Endodermal cell (in vitro differentiated cells): ENCODE measurements at regions not wholly inside any gene's neighbourhood (a gene's known extent, or its start where the extent isn't known, plus 50 kb on each side); places are given as distances from the start of the nearest gene placed in this dataset.
A peak's percentile ranks its signal among the peaks of the same experiment; 100 is the strongest.
"Not testable (repeated sequence)": the region's sequence is repeated elsewhere in the genome, so short reads cannot be mapped to it uniquely, and the experiment has no call there.

Experiments
- DNase-seq: peaks from one replicate; pipeline ENCODE4 v3.0.0-alpha.2; 2017
- H3K27ac ChIP-seq: 2 replicates; pipeline ENCODE4 v1.5.1; 2013; ENCODE audit warnings: mild to moderate bottlenecking, low read depth, low read length, moderate library complexity
- H3K27me3 ChIP-seq: 2 replicates; pipeline ENCODE4 v1.6.1; 2013; ENCODE audit warnings: mild to moderate bottlenecking, low read length, moderate library complexity; ENCODE audit not compliant: insufficient read depth, control insufficient read depth, poor library complexity, severe bottlenecking
- H3K36me3 ChIP-seq: 2 replicates; pipeline ENCODE4 v1.7.0; 2013; ENCODE audit warnings: mild to moderate bottlenecking, low read length, moderate library complexity; ENCODE audit not compliant: control insufficient read depth, insufficient read depth
- H3K4me1 ChIP-seq: one replicate; pipeline ENCODE4 v1.7.0; 2013; ENCODE audit warnings: low read length; ENCODE audit not compliant: control insufficient read depth, insufficient read depth
- H3K4me3 ChIP-seq: 2 replicates; pipeline ENCODE4 v1.5.1; 2013; ENCODE audit warnings: mild to moderate bottlenecking, low read length, moderate library complexity
- H3K9ac ChIP-seq: 2 replicates; pipeline ENCODE4 v1.6.1; 2013; ENCODE audit warnings: mild to moderate bottlenecking, low read length, moderate library complexity; ENCODE audit not compliant: poor library complexity, severe bottlenecking; ENCODE audit errors: extremely low read depth
- H3K9me3 ChIP-seq: 2 replicates; pipeline ENCODE4 v1.6.1; 2013; ENCODE audit warnings: mild to moderate bottlenecking, low read length, moderate library complexity; ENCODE audit not compliant: control insufficient read depth
- H3K27ac Mint-ChIP-seq: 2 replicates; pipeline ENCODE4 v1.8.0; 2020; ENCODE audit warnings: mixed read lengths
- H3K27me3 Mint-ChIP-seq: 2 replicates; pipeline ENCODE4 v1.8.0; 2021; ENCODE audit warnings: mild to moderate bottlenecking, mixed read lengths; ENCODE audit not compliant: insufficient read depth
- H3K36me3 Mint-ChIP-seq: 2 replicates; pipeline ENCODE4 v1.8.0; 2020; ENCODE audit warnings: low read depth, mixed read lengths
- H3K4me1 Mint-ChIP-seq: 2 replicates; pipeline ENCODE4 v1.8.0; 2020; ENCODE audit warnings: mixed read lengths
- H3K4me3 Mint-ChIP-seq: 2 replicates; pipeline ENCODE4 v1.8.0; 2020; ENCODE audit warnings: mild to moderate bottlenecking, moderate library complexity, mixed read lengths
- H3K9me3 Mint-ChIP-seq: 2 replicates; pipeline ENCODE4 v1.8.0; 2020; ENCODE audit warnings: mild to moderate bottlenecking, mixed read lengths
- WGBS, 2 experiments: methylation state at CpG; one replicate each; pipeline versions ENCODE4 v1.1.5 to v1.1.7; 2013; ENCODE audit warnings: missing lambda C conversion rate in 2 of 2, mixed read lengths in 1 of 2; ENCODE audit not compliant: insufficient coverage in 1 of 2, insufficient read length in 1 of 2; 5-methylcytosine and 5-hydroxymethylcytosine counted together
- TF ChIP-seq, protein P1 (sequence below): fragments of 200-600 bp; sonication (generic); conservative IDR thresholded peaks from 2 replicates; pipeline ENCODE4 v1.5.0; 2021; ENCODE audit warnings: antibody characterized with exemption, mild to moderate bottlenecking

- Histone ChIP-seq H3K4me3 (no peak overlapping the region), H3K27me3 (no peaks in the 10 kb centered on the region), H3K9ac (no peak overlapping the region), H3K4me1 (peaks cover 8% of the 10 kb centered on the region), H3K27ac (peak overlapping the region; percentile 29), H3K36me3 (no peaks in the 10 kb centered on the region), H3K9me3 (no peaks in the 10 kb centered on the region)
- Mint-ChIP-seq H3K4me1 (peaks cover 20% of the 10 kb centered on the region), H3K36me3 (no peaks in the 10 kb centered on the region), H3K27ac (no peak overlapping the region), H3K9me3 (no peaks in the 10 kb centered on the region), H3K27me3 (no peaks in the 10 kb centered on the region), H3K4me3 (no peak overlapping the region)
- WGBS, 2 experiments, result 60 to 89% methylated on average over 2 to 3 of the region's 3 CpGs
- TF ChIP-seq, protein P1, sequence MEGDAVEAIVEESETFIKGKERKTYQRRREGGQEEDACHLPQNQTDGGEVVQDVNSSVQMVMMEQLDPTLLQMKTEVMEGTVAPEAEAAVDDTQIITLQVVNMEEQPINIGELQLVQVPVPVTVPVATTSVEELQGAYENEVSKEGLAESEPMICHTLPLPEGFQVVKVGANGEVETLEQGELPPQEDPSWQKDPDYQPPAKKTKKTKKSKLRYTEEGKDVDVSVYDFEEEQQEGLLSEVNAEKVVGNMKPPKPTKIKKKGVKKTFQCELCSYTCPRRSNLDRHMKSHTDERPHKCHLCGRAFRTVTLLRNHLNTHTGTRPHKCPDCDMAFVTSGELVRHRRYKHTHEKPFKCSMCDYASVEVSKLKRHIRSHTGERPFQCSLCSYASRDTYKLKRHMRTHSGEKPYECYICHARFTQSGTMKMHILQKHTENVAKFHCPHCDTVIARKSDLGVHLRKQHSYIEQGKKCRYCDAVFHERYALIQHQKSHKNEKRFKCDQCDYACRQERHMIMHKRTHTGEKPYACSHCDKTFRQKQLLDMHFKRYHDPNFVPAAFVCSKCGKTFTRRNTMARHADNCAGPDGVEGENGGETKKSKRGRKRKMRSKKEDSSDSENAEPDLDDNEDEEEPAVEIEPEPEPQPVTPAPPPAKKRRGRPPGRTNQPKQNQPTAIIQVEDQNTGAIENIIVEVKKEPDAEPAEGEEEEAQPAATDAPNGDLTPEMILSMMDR, result no peak
- DNase-seq, result no peak
Observed at GRCh38 chr1:95780836-95781235, 546.8 kb downstream of the RWDD3 start.

- peaks cover 7% of the 10 kb centered on the region for H3K36me3 Mint-ChIP-seq
Observed at GRCh38 chr1:95790136-95790535, 556.1 kb downstream of the RWDD3 start.

DNA sequence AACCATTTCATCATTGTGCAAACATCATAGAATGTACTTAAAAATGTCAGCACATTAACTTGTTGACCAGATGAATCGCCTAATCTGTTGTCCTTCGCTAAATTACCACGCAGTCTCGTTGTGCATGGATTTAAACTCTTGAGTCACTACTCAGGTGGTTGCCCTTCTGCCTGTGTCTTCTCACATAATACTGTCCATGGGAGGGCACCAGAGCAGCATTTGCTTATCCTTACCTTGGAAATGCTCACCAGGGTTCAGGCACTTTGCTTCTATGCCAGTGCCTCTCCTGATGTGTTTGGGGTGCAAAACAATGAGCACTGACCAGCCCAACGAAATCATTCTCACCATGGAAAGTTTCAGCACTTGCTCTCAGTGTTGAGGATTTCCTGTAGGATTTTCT is 559.9 kb downstream of the RWDD3 start:
- H3K9ac ChIP-seq, result no peak overlapping the region
- H3K27ac Mint-ChIP-seq, result no peak overlapping the region
- H3K4me3 ChIP-seq, result peak overlapping the region; percentile 6
- peaks cover 30% of the 10 kb centered on the region for H3K9me3 Mint-ChIP-seq
- H3K27ac ChIP-seq, result no peak overlapping the region
- no peak overlapping the region for H3K4me3 Mint-ChIP-seq
- peaks cover 5% of the 10 kb centered on the region for H3K4me1 Mint-ChIP-seq
- peaks cover 13% of the 10 kb centered on the region for H3K36me3 Mint-ChIP-seq
- H3K27me3 ChIP-seq, result no peaks in the 10 kb centered on the region
- TF ChIP-seq, protein P1, result peak; percentile 69
- peaks cover 41% of the 10 kb centered on the region for H3K9me3 ChIP-seq
- H3K27me3 Mint-ChIP-seq, result no peaks in the 10 kb centered on the region
- H3K36me3 ChIP-seq, result no peaks in the 10 kb centered on the region
- WGBS, 2 experiments, result 73 to 74% methylated on average over 5 of the region's 5 CpGs
- DNase-seq, result peak; percentile 79
- H3K4me1 ChIP-seq, result no peaks in the 10 kb centered on the region

More at GRCh38 chr1:95790136-95790535, 556.1 kb downstream of the RWDD3 start:
- TF ChIP-seq, protein P1, result no peak
- no peak overlapping the region for H3K27ac Mint-ChIP-seq
- H3K4me3 Mint-ChIP-seq, result no peak overlapping the region
- Histone ChIP-seq H3K27me3 (no peaks in the 10 kb centered on the region), H3K36me3 (no peaks in the 10 kb centered on the region), H3K4me3 (no peak overlapping the region), H3K4me1 (no peaks in the 10 kb centered on the region), H3K9me3 (peaks cover 26% of the 10 kb centered on the region), H3K9ac (no peak overlapping the region), H3K27ac (no peak overlapping the region)
- 88 to 90% methylated on average over 1 to 3 of the region's 3 CpGs for WGBS, 2 experiments
- H3K9me3 Mint-ChIP-seq, result peaks cover 9% of the 10 kb centered on the region
- H3K4me1 Mint-ChIP-seq, result peaks cover 5% of the 10 kb centered on the region
- H3K27me3 Mint-ChIP-seq, result no peaks in the 10 kb centered on the region
- no peak for DNase-seq

DNA sequence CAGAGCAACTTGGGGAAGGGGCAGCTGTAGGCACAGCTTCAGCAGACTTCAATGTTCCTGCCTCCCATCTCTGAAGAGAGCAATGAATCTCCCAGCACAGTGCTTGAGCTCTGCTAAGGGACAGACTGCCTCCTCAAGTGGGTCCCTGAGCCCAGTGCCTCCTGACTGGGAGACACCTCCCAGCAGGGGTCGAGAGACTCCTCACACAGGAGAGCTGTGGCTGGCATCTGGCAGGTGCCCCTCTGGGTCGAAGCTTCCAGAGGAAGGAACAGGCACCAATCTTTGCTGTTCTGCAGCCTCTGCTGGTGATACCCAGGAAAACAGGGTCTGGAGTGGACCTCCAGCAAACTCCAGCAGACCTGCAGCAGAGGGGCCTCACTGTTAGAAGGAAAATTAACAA is 563.8 kb downstream of the RWDD3 start:
- Mint-ChIP-seq H3K9me3 (peaks cover 40% of the 10 kb centered on the region), H3K36me3 (peaks cover 13% of the 10 kb centered on the region)
- H3K4me3 ChIP-seq, DNase-seq, H3K4me1 ChIP-seq, H3K27ac Mint-ChIP-seq, H3K9ac ChIP-seq, H3K27me3 Mint-ChIP-seq, H3K27ac ChIP-seq, H3K4me3 Mint-ChIP-seq, H3K36me3 ChIP-seq, H3K27me3 ChIP-seq, H3K4me1 Mint-ChIP-seq: not testable (repeated sequence)
- WGBS, 2 experiments, result 88 to 89% methylated on average over 2 of the region's 2 CpGs
- H3K9me3 ChIP-seq, result peaks cover 38% of the 10 kb centered on the region
